ENCODE measurements at regions not wholly inside any gene's neighbourhood (a gene's known extent, or its start where the extent isn't known, plus 50 kb on each side); places are given as distances from the start of the nearest gene placed in this dataset.

- DNase-seq (ENCODE audit: low read depth, low spot score), result no peak
- Histone ChIP-seq H3K9ac (ENCODE audit: insufficient read length) (no peak overlapping the region), H3K27ac (no peak overlapping the region), H3K9me3 (ENCODE audit: low read depth, low read length) (no peaks in the 10 kb centered on the region), H3K36me3 (ENCODE audit: insufficient read depth, low read length) (no peaks in the 10 kb centered on the region), H3K4me3 (no peak overlapping the region)
- no peak for TF ChIP-seq POLR2AphosphoS5 (IDR thresholded peaks at IDR 0.05; ENCODE audit: borderline replicate concordance, low read depth, low read length)
- TF ChIP-seq FOXP2 (optimal IDR thresholded peaks at IDR 0.05; ENCODE audit: control extremely low read depth, extremely low read length, insufficient read depth), result no peak
- no peak for TF ChIP-seq EZH2 (IDR thresholded peaks at IDR 0.05)
Observed at GRCh38 chr13:56850852-56851251, 289.9 kb upstream of the PRR20A start.

GRCh38 chr13:56861476-56861875 is 279.2 kb upstream of the PRR20A start:
- no peak for TF ChIP-seq FOXP2 (optimal IDR thresholded peaks at IDR 0.05; ENCODE audit: control extremely low read depth, extremely low read length, insufficient read depth)
- Histone ChIP-seq H3K36me3 (ENCODE audit: insufficient read depth, low read length) (no peaks in the 10 kb centered on the region), H3K9me3 (ENCODE audit: low read depth, low read length) (no peaks in the 10 kb centered on the region), H3K9ac (ENCODE audit: insufficient read length) (no peak overlapping the region), H3K27ac (no peak overlapping the region), H3K4me3 (no peak overlapping the region)
- DNase-seq (ENCODE audit: low read depth, low spot score), result no peak

GRCh38 chr13:56864451-56864850 is 276.3 kb upstream of the PRR20A start:
- Histone ChIP-seq H3K36me3 (ENCODE audit: insufficient read depth, low read length) (no peaks in the 10 kb centered on the region), H3K9me3 (ENCODE audit: low read depth, low read length) (no peaks in the 10 kb centered on the region), H3K4me3 (no peak overlapping the region), H3K9ac (ENCODE audit: insufficient read length) (no peak overlapping the region), H3K27ac (no peak overlapping the region)
- no peak for DNase-seq (ENCODE audit: low read depth, low spot score)
- TF ChIP-seq POLR2AphosphoS5 (IDR thresholded peaks at IDR 0.05; ENCODE audit: borderline replicate concordance, low read depth, low read length), result no peak
- no peak for TF ChIP-seq EZH2 (IDR thresholded peaks at IDR 0.05)
- TF ChIP-seq FOXP2 (optimal IDR thresholded peaks at IDR 0.05; ENCODE audit: control extremely low read depth, extremely low read length, insufficient read depth), result no peak

GRCh38 chr13:56865416-56865815 is 275.3 kb upstream of the PRR20A start:
- Histone ChIP-seq H3K4me3 (no peak overlapping the region), H3K27ac (no peak overlapping the region), H3K36me3 (ENCODE audit: insufficient read depth, low read length) (no peaks in the 10 kb centered on the region), H3K9ac (ENCODE audit: insufficient read length) (no peak overlapping the region), H3K9me3 (ENCODE audit: low read depth, low read length) (no peaks in the 10 kb centered on the region)
- TF ChIP-seq FOXP2 (optimal IDR thresholded peaks at IDR 0.05; ENCODE audit: control extremely low read depth, extremely low read length, insufficient read depth), result no peak
- TF ChIP-seq EZH2 (IDR thresholded peaks at IDR 0.05), result no peak
- no peak for TF ChIP-seq POLR2AphosphoS5 (IDR thresholded peaks at IDR 0.05; ENCODE audit: borderline replicate concordance, low read depth, low read length)
- DNase-seq (ENCODE audit: low read depth, low spot score), result no peak

DNA sequence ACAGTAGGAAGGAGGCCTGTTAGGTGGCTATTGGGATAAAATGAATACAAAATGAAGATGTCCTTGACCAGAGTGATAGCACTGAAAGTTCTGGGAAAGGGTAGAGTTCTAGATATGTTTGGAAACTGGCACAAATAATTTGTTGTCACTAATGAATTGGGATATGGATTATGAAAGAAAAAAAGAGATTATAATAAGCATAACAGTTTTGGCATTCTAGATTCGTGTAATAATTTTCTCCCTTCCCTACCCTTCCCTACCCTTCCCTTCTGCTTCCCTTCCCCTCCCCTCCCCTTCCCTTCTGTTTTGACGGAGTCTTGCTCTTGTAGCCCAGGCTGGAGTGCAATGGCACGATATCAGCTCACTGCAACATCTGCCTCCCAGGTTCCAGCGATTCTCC is 271.0 kb upstream of the PRR20A start:
- Histone ChIP-seq H3K9me3 (ENCODE audit: low read depth, low read length) (no peaks in the 10 kb centered on the region), H3K27ac (no peak overlapping the region), H3K36me3 (ENCODE audit: insufficient read depth, low read length) (no peaks in the 10 kb centered on the region), H3K4me3 (no peak overlapping the region), H3K9ac (ENCODE audit: insufficient read length) (no peak overlapping the region)
- no peak for DNase-seq (ENCODE audit: low read depth, low spot score)
- no peak for TF ChIP-seq EZH2 (IDR thresholded peaks at IDR 0.05)
- no peak for TF ChIP-seq POLR2AphosphoS5 (IDR thresholded peaks at IDR 0.05; ENCODE audit: borderline replicate concordance, low read depth, low read length)
- TF ChIP-seq FOXP2 (optimal IDR thresholded peaks at IDR 0.05; ENCODE audit: control extremely low read depth, extremely low read length, insufficient read depth), result no peak

- DNase-seq (ENCODE audit: low read depth, low spot score), result no peak
- no peak overlapping the region for H3K27ac ChIP-seq
- no peaks in the 10 kb centered on the region for H3K36me3 ChIP-seq (ENCODE audit: insufficient read depth, low read length)
- TF ChIP-seq POLR2AphosphoS5 (IDR thresholded peaks at IDR 0.05; ENCODE audit: borderline replicate concordance, low read depth, low read length) (no peak), EZH2 (IDR thresholded peaks at IDR 0.05) (no peak), FOXP2 (optimal IDR thresholded peaks at IDR 0.05; ENCODE audit: control extremely low read depth, extremely low read length, insufficient read depth) (no peak)
- no peak overlapping the region for H3K9ac ChIP-seq (ENCODE audit: insufficient read length)
- H3K4me3 ChIP-seq, result no peak overlapping the region
- H3K9me3 ChIP-seq (ENCODE audit: low read depth, low read length), result no peaks in the 10 kb centered on the region
Observed at GRCh38 chr13:56886398-56886797, 254.3 kb upstream of the PRR20A start.

- Histone ChIP-seq H3K4me3 (no peak overlapping the region), H3K36me3 (ENCODE audit: insufficient read depth, low read length) (no peaks in the 10 kb centered on the region), H3K27ac (no peak overlapping the region), H3K9me3 (ENCODE audit: low read depth, low read length) (no peaks in the 10 kb centered on the region), H3K9ac (ENCODE audit: insufficient read length) (no peak overlapping the region)
- DNase-seq (ENCODE audit: low read depth, low spot score), result no peak
- TF ChIP-seq POLR2AphosphoS5 (IDR thresholded peaks at IDR 0.05; ENCODE audit: borderline replicate concordance, low read depth, low read length), result no peak
- TF ChIP-seq EZH2 (IDR thresholded peaks at IDR 0.05), result no peak
- TF ChIP-seq FOXP2 (optimal IDR thresholded peaks at IDR 0.05; ENCODE audit: control extremely low read depth, extremely low read length, insufficient read depth), result no peak
Observed at GRCh38 chr13:56888455-56888854, 252.3 kb upstream of the PRR20A start.

- Histone ChIP-seq H3K27ac (no peak overlapping the region), H3K36me3 (ENCODE audit: insufficient read depth, low read length) (no peaks in the 10 kb centered on the region), H3K4me3 (no peak overlapping the region), H3K9me3 (ENCODE audit: low read depth, low read length) (no peaks in the 10 kb centered on the region), H3K9ac (ENCODE audit: insufficient read length) (no peak overlapping the region)
- no peak for DNase-seq (ENCODE audit: low read depth, low spot score)
- TF ChIP-seq EZH2 (IDR thresholded peaks at IDR 0.05) (no peak), FOXP2 (optimal IDR thresholded peaks at IDR 0.05; ENCODE audit: control extremely low read depth, extremely low read length, insufficient read depth) (no peak), POLR2AphosphoS5 (IDR thresholded peaks at IDR 0.05; ENCODE audit: borderline replicate concordance, low read depth, low read length) (no peak)
Observed at GRCh38 chr13:56893843-56894242, 246.9 kb upstream of the PRR20A start.

GRCh38 chr13:56900549-56901279 is 240.0 kb upstream of the PRR20A start:
- H3K36me3 ChIP-seq (ENCODE audit: insufficient read depth, low read length), result no peaks in the 10 kb centered on the region
- H3K9me3 ChIP-seq (ENCODE audit: low read depth, low read length), result no peaks in the 10 kb centered on the region
- H3K27ac ChIP-seq, result no peak overlapping the region
- no peak overlapping the region for H3K4me3 ChIP-seq
- no peak for DNase-seq (ENCODE audit: low read depth, low spot score)
- no peak for TF ChIP-seq POLR2AphosphoS5 (IDR thresholded peaks at IDR 0.05; ENCODE audit: borderline replicate concordance, low read depth, low read length)
- TF ChIP-seq FOXP2 (optimal IDR thresholded peaks at IDR 0.05; ENCODE audit: control extremely low read depth, extremely low read length, insufficient read depth), result no peak
- TF ChIP-seq EZH2 (IDR thresholded peaks at IDR 0.05), result no peak
- H3K9ac ChIP-seq (ENCODE audit: insufficient read length), result no peak overlapping the region
